Duodenal mucosa (tissue), 2 donors: ENCODE measurements at regions not wholly inside any gene's neighbourhood (a gene's known extent, or its start where the extent isn't known, plus 50 kb on each side); places are given as distances from the start of the nearest gene placed in this dataset.

Source experiments
- H3K27ac ChIP-seq: one replicate; pipeline ENCODE4 v1.7.0; 2013; ENCODE audit warnings: low read depth, low read length
- H3K27me3 ChIP-seq, 2 donors: one replicate each; pipeline ENCODE4 v1.7.0; 2013; ENCODE audit warnings: low read length in 2 of 2, control low read depth in 1 of 2; ENCODE audit not compliant: insufficient read depth in 2 of 2, control insufficient read depth in 1 of 2
- H3K36me3 ChIP-seq, 2 donors: one replicate each; pipeline ENCODE4 v1.7.0; 2013; ENCODE audit warnings: low read length in 2 of 2, control low read depth in 1 of 2; ENCODE audit not compliant: insufficient read depth in 2 of 2, control insufficient read depth in 1 of 2
- H3K4me1 ChIP-seq, 2 donors: one replicate each; pipeline ENCODE4 v1.7.0; 2013; ENCODE audit warnings: low read length in 2 of 2, control low read depth in 1 of 2; ENCODE audit not compliant: insufficient read depth in 2 of 2, control insufficient read depth in 1 of 2
- H3K4me3 ChIP-seq, 2 donors: one replicate each; pipeline ENCODE4 v1.7.0; 2013; ENCODE audit warnings: low read length in 2 of 2, low read depth in 1 of 2
- H3K9ac ChIP-seq, 2 donors: one replicate each; pipeline ENCODE4 v1.7.0; 2013; ENCODE audit warnings: low read length in 2 of 2, low read depth in 1 of 2
- H3K9me3 ChIP-seq, 2 donors: one replicate each; pipeline ENCODE4 v1.7.0; 2013; ENCODE audit warnings: low read length in 2 of 2, control low read depth in 1 of 2; ENCODE audit not compliant: control insufficient read depth in 1 of 2

DNA sequence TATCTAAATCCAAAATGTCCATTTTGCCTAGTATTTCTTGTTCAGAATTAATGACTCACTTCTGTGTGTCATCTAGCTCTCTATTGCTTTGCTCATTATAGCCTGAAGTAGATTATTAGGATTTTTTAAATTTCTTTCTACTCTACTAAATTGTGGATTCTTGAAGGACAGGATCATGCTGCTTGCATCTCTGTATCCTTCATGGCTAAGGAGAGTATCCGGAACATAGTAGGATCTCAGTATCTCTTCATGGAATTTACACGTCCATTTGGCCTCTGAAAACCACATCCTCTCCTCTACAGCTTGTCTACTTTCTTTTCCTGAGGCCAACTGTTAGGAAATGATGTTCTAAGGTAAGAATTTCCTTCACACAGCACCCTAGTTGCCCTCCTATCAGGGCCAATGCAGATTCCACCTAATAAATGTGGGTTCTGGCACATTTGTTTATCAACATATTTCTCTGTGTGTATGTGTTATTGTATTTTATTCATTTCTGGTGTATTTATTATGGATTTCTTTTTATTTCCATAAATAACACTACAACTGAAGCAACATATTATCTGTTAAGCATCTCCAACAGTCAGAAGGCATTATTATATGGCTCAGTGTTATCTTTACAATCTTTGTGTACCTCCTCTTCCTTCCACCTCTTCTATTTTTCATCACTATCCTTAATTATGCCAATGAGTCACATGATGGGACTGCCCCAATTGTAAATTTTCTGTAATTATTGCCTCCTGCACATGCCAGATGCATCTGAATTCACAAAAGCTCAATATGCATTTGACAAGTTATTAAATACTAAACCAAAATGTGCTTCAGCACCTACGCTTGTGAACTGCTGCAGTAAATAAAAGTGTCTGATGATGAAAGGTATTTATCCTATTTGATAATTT, 557.8 kb upstream of the TLE4 start:
- no peaks in the 10 kb centered on the region for H3K9me3 ChIP-seq
- H3K9ac ChIP-seq: no peak overlapping the region
- H3K27me3 ChIP-seq: no peaks in the 10 kb centered on the region
- H3K4me1 ChIP-seq: no peaks in the 10 kb centered on the region
- no peak overlapping the region for H3K27ac ChIP-seq
- H3K36me3 ChIP-seq: no peaks in the 10 kb centered on the region
- H3K4me3 ChIP-seq: no peak overlapping the region

DNA sequence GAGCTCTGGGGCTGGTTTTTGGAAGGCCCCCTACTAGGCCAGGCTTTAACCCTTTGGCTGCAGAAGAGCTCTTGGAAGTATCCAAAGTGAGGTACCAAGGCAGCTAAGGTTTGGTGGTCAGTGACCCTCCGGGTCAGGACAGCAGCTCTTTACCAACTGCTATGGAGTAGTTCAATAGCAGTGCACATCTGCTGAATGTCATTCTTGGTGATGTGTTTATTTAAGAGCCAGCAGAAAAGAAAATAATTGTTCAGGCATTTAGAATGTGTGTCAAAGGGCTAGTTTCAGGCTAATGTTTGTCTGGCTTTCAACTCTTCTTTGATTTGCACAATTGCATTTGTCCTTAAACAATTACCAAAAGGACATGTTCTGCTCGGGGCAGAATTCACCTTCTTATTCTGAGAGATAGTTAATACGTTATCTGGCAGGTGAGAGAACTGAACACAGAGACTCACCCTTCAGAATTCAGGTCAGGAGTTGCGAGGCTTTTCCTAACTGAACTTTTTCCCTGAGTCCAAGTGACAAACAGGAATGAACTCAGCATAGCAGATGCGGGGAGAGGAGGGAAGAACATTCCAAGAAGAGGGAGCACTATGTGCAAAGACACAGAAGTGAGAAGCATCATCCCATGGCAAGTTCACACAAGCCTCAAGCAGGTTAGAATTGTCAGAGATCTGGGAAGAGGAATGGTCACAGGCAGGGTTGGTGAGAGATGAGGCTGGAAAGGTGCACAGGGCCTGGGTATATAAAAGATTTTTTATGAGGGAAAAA, 556.7 kb upstream of the TLE4 start:
- H3K9me3 ChIP-seq: no peaks in the 10 kb centered on the region
- no peaks in the 10 kb centered on the region for H3K36me3 ChIP-seq

DNA sequence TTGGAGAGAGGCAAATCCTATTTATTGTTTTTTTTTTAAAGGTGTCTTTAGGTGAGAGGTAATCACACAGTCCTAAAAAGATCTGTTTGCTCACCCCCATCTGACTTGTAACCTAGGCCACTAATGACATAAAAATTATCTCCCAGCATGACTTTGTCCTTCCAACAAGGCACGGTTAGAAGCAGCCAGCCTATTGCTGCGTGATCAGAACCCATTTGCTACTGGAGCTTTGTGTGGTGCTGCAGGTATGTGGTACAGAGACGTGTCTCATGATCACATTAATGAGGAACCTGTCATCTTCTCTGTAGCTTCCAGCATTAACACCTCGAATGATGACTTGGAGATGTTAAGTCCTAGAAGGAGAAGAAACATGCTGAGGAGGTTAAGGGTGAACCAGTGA, 555.8 kb upstream of the TLE4 start:
- Histone ChIP-seq H3K36me3 (no peaks in the 10 kb centered on the region), H3K9ac (no peak overlapping the region), H3K4me1 (no peaks in the 10 kb centered on the region), H3K9me3 (no peaks in the 10 kb centered on the region), H3K27me3 (no peaks in the 10 kb centered on the region), H3K4me3 (no peak overlapping the region), H3K27ac (no peak overlapping the region)

More for the DNA sequence above, 556.7 kb upstream of the TLE4 start:
- no peak overlapping the region for H3K27ac ChIP-seq
- no peaks in the 10 kb centered on the region for H3K27me3 ChIP-seq
- no peak overlapping the region for H3K4me3 ChIP-seq
- no peak overlapping the region for H3K9ac ChIP-seq
- H3K4me1 ChIP-seq: no peaks in the 10 kb centered on the region

DNA sequence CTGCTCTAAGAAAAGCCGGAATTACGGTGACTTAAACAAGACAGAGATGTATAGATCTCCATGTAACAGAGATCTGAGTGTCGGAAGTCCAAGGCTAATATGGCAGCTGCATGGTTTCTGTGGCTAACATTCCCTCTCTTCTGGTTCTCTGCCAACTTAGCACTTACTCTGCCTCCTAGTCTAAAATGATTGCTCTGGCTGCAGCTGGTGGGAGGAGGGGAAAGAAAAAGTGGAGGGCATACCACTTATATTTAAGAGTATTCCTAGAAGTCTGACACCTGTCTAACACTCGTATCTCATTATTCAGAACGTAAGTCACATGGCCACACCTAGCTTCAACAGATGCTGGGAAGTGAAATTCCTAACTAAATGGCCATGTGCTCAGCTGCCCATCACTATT, 551.5 kb upstream of the TLE4 start:
- Histone ChIP-seq H3K27me3 (no peaks in the 10 kb centered on the region), H3K9ac (no peak overlapping the region), H3K36me3 (no peaks in the 10 kb centered on the region), H3K27ac (no peak overlapping the region), H3K4me3 (no peak overlapping the region), H3K4me1 (no peaks in the 10 kb centered on the region), H3K9me3 (no peaks in the 10 kb centered on the region)

DNA sequence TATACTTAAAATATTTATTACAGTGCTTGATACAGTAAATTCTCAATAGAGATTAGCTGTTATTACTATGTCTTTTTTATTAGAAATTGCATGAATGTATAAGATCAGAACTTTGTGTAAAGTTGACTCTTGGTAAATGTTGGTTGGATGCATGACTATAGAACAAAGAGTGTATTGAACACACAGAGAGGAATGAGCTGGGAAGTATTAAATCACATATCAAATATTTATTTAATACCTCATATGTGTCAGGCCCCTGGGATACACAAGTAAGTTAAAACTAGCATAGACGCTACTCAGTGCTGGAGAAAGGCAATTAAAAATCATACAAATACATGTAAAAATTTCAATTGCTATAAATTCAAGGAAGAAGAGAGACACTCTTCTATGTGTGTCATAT, 550.7 kb upstream of the TLE4 start:
- H3K9ac ChIP-seq: no peak overlapping the region
- no peaks in the 10 kb centered on the region for H3K9me3 ChIP-seq
- H3K36me3 ChIP-seq: no peaks in the 10 kb centered on the region
- no peaks in the 10 kb centered on the region for H3K4me1 ChIP-seq
- no peak overlapping the region for H3K4me3 ChIP-seq
- no peaks in the 10 kb centered on the region for H3K27me3 ChIP-seq
- H3K27ac ChIP-seq: no peak overlapping the region

DNA sequence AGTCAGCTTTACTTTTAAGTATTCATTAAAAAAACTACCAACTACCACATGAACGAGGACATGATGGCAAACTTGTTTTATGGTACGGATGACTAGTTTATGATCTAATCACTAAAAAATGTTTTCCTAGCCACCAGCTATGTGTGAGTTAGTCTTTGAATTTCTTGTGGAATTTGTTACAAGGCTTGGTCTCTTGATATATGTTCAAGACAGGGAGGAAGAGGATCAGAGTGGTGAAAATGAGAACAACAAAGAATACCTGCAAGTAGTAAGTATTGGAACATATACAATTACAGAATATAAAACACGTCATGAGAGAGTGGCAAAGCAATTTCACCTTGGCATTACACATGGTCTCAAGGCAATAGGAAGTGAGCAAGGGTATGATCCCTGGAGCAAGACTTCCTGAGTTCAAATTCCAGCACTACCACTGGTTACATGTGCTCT, 548.6 kb upstream of the TLE4 start:
- no peaks in the 10 kb centered on the region for H3K4me1 ChIP-seq
- H3K27me3 ChIP-seq: no peaks in the 10 kb centered on the region
- H3K4me3 ChIP-seq: no peak overlapping the region
- no peak overlapping the region for H3K9ac ChIP-seq
- no peak overlapping the region for H3K27ac ChIP-seq
- no peaks in the 10 kb centered on the region for H3K9me3 ChIP-seq
- no peaks in the 10 kb centered on the region for H3K36me3 ChIP-seq

DNA sequence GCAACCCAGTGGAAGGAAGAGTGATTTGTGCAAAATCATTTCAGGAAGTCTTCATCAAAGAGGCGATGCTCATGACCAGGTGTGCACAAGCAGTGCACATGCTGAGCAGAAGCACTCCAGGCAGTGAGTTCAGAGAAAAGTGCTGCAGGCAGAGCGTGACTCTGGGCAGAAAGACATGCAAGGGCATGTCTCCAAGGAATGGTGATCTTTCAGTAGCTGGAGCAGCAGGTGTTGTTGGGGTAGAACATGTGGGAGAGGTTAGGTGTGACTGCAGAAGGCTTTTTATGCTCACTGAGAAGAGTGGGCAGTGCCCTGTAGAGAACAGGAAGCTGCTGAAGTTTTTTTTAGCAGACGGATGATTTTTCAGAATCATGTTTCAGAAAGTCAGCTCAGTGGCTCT, 545.4 kb upstream of the TLE4 start:
- no peak overlapping the region for H3K27ac ChIP-seq
- H3K36me3 ChIP-seq: no peaks in the 10 kb centered on the region
- no peak overlapping the region for H3K4me3 ChIP-seq
- H3K9me3 ChIP-seq: no peaks in the 10 kb centered on the region
- H3K9ac ChIP-seq: no peak overlapping the region
- H3K4me1 ChIP-seq: no peaks in the 10 kb centered on the region
- H3K27me3 ChIP-seq: no peaks in the 10 kb centered on the region

DNA sequence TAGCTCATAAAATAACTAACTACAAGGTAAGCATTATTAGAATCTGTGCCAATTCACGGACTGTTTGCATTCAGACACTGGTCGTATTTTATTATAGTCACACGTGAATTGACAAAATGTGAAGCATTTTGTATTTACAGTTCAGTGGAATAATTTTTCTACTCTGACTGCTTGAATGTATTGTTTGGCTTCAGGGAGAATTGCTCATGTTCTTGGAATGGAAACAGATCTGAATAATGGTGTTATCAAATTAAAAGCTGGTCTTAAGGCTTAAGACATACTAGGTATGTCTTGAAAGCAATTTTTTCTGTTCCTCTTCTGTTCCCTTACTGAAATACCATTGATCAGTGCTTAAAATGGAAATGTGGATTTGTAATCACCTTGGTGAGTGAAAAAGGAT, 543.7 kb upstream of the TLE4 start:
- no peaks in the 10 kb centered on the region for H3K4me1 ChIP-seq
- no peaks in the 10 kb centered on the region for H3K36me3 ChIP-seq
- no peak overlapping the region for H3K27ac ChIP-seq
- no peak overlapping the region for H3K9ac ChIP-seq
- no peak overlapping the region for H3K4me3 ChIP-seq
- H3K9me3 ChIP-seq: peaks cover 0 to 2% of the 10 kb centered on the region in 2 donors
- no peaks in the 10 kb centered on the region for H3K27me3 ChIP-seq

DNA sequence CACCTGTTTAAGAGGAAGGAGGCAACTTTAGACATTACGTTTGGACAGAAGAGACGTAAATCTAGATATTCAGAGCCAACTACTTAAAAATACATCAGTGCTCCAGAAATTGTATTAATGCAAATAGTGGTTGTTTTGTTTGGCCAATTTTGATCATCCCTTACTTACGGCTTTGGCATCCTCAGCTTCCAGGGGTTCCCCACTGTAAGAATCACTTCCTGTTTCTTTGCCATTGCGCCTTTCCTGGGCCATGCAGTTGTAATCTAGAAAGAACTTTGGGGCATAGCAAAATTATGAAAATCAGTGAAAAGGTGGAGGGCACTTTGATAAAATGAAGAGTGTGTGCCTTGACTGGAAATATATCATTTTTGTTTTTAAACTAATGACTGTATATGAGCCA, 537.2 kb upstream of the TLE4 start:
- H3K4me3 ChIP-seq: no peak overlapping the region
- peaks cover 0 to 12% of the 10 kb centered on the region in 2 donors for H3K9me3 ChIP-seq
- no peak overlapping the region for H3K27ac ChIP-seq
- H3K27me3 ChIP-seq: no peaks in the 10 kb centered on the region
- no peak overlapping the region for H3K9ac ChIP-seq
- H3K36me3 ChIP-seq: no peaks in the 10 kb centered on the region
- no peaks in the 10 kb centered on the region for H3K4me1 ChIP-seq

DNA sequence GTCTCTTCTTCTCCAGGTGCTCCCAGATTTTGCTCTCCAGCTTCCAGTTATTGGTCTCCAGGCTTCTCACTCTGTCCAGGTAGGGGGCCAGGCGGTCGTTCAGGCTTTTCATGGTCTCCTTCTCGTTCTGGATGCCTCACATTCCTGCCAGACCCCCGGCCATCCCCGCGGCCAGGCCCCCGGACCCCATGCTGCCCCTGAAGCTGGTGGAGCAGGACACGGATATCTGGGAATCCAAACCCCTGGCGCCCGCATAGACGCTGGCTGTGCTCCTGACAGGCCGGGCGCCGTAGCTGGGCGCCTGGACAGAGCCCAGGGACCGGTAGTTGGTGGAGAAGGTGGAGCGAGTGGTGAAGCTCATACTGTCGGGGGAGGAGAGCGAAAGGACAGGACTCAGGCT, 534.4 kb upstream of the TLE4 start:
- Histone ChIP-seq H3K4me3 (no peak overlapping the region), H3K27ac (no peak overlapping the region), H3K4me1 (no peaks in the 10 kb centered on the region), H3K9ac (no peak overlapping the region), H3K9me3 (peaks cover 0 to 12% of the 10 kb centered on the region in 2 donors), H3K27me3 (no peaks in the 10 kb centered on the region), H3K36me3 (no peaks in the 10 kb centered on the region)
